ENCODE measurements at regions not wholly inside any gene's neighbourhood (a gene's known extent, or its start where the extent isn't known, plus 50 kb on each side); places are given as distances from the start of the nearest gene placed in this dataset.
"Not testable (repeated sequence)": the region's sequence is repeated elsewhere in the genome, so short reads cannot be mapped to it uniquely, and the experiment has no call there.

DNA sequence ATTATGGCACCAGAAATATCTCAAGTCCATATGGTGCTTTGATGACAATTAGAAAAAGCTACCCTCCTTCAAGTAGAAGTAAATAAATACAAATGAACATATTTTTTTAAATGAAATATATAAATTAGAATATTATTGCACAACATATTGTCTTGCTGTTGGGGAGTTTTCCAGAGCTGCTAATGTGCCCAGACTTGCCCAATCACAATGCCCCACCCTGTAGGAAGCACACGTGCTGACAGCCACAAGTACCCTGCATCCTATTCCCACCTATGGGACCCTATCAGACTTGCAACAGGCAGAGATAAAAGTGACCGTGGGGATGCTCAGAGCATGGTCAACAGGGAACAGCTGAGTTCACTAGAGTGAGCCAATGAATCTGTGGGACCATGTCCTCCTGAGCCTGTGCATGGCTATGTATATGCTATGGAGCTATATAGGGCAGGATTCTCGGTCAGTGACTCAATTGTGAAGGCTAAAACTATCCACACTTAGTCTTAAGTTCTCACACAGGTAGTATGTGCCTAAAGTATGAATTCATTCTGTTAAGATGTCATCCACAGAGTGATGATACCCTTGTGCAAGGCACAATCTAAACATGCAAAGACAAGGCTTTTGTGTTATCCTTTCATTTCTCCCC lies 336.0 kb downstream of the HGF start:
- DNase-seq (ENCODE audit: low spot score): no peak

DNA sequence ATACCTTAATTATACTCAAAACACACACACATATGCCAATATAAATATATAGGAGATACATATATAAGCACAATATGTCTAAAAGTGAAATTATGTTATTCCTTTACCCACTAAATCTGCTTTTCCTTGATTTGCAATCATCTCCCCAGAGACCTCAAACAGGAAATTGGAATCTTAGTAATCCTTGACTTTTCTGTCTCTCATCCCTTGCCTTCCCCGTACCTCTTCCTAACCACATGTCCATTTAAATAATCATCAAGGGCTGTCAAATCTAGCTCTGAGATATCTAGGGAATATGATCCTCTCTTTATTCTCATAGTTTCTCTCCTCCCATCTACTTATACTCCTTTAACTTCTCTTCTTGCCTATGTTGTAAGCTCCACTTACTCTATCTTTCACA lies 336.6 kb downstream of the HGF start:
- DNase-seq (ENCODE audit: low spot score): no peak

DNA sequence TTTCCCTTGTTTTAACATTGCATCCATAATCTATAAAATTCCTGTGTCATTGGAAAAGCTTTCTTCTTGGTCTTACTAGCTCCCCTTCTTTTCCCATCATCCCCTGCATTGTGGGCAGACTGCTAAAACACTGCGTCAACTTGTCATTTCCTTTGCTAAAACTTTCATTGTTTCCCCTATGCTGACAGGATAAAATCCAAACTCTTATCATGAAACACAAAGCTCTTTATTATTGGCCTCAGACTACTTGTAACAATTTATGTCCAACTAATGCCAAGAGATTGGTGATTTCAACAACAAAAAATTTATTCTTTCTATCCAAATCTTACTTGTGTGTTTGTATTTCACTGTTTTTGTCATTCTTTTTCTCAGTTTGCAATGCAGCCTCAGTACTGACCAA lies 339.1 kb downstream of the HGF start:
- DNase-seq (ENCODE audit: low spot score): no peak

DNA sequence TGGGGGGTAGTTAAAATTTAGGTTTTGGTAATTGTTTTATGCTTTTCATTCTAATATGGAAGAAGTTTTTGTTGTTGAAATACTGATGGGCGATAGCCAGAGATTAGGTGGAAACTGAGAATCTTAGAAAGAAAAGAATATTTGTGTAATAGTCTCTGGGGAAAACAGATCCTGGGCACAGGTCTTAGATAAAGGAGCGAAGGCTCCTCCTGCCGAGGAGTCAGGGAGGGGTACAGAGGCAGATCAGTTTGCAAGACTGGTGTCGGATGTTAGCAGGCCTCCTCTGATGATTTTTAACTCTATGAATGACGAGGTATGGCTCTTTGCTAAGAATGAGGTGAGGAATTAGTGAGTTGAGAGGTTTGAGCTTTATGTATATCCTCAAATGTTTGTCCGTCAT lies 339.7 kb downstream of the HGF start:
- no peak for DNase-seq (ENCODE audit: low spot score)

DNA sequence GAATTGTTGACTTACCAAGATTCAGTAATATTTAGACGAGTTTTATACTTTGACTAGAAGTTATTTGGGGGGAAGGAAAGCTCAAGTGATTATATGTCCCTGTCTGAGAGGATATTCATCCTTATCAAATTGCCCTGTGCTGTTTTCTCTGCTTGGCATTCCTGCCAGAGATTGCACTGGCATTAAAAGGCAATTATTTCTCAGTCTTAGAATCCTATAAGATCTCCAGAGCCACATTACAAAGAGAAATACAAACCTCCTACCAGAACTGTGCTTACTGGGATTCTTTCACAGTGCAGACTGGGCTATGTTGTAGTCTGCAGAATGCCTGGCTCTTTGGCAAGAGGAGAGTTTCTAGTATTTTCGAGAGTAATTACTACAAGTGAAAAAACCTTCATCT lies 342.4 kb downstream of the HGF start:
- DNase-seq (ENCODE audit: low spot score): no peak

DNA sequence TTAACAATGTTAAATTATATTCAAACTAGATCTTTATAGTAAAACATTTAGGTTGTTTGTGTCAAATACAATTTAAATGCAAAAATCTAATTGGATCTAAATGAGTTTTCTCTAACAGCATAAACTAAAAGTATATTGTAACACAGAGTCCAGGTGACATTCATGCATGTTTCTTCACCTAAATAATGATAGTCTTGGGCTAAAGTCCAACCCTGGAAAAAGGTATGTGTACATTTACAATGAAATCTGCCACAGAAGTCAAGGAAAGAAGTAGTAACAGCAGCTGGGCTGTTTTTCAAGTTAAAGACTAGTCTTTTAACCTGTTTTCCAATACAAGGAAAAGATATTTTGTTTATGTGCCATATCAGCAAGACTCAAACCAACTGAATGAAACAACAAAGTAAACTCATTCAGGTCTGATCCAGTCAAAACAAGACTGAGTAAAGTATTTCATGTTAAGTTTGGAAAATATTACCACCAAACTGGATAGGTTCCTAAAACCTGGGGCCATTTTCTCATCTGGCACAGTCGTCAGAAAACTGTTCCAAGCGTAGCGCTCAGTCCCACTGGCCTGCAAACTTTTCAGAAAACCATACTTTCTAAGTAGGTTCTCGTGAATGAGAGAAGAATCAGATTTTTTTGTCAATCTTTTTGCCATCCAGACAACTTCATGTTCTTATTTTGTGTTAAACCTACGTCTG lies 349.2 kb downstream of the HGF start:
- no peak for DNase-seq (ENCODE audit: low spot score)

DNA sequence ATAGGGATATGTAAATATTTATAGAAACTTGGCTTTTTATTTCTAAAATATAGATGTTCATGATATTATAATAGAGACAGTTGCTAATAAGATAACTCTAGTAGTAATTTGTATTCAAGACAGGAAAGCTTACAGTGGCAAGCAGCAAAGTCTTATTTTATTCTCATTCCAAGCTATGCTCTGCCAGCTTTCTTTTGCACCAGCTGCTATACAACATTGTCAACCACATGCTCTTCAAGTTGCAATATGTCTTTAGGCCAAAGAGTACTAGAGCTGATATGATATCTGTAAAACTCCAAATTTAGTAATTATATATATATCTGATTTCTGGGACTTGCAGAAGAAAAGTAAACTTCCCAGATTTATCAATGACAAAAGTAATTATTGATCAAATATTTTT lies 350.1 kb downstream of the HGF start:
- DNase-seq (ENCODE audit: low spot score): no peak

DNA sequence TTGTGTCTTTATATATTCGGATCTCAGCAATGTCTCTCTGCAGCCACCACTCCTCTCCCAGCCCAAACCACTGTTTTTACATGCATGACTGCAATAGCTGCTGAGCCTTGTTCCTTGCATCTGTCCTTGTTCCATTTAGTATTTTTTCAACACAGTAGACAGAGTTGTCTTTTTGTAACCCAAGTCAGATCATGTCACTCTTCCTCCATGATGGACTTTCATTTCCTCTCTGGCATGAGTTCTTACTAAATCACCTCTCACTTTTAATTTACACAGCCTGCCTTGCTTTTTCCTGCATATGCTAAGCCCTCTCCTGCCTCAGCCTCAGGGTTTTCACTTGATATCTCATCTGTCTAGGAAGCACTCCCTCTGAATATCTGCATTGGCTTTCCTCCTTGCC lies 353.2 kb downstream of the HGF start:
- no peak for DNase-seq (ENCODE audit: low spot score)

DNA sequence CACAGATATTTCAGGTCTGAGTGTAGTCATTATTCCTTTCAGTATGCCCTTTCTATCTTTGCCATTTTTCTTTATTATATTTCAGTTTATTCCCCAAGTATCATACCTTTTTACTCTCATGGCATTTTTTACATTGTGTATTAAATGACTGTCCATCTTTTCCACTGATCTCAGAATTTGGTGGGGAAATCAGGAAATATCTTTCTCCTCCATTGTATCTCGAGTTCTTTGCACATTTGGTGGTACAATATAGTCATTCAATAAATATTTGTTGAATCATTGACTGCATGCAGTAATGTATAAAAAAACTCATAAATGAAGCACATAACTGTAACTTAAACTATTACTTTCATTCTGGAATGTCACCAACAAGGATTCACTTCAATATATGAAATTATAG lies 354.7 kb downstream of the HGF start:
- DNase-seq (ENCODE audit: low spot score): no peak

DNA sequence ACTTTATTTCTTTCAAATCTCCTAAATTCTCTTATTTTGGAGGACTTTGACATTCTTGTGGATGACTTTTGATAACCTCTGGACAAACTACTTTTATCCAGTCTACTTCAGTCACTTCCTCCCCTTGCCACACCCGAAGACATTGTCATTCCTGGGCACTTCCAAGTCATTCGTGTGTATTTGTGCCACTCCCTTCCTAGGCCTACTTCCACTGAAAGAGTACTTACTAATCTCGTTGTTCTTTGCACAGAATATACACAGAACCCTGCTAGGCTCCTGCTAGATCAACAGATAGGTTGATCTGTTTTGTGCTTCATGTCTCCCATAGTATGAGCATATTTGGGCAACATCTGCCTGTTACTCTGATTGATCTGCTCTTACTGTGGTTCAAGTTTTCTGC lies 355.4 kb downstream of the HGF start:
- DNase-seq (ENCODE audit: low spot score): peak; percentile 41

DNA sequence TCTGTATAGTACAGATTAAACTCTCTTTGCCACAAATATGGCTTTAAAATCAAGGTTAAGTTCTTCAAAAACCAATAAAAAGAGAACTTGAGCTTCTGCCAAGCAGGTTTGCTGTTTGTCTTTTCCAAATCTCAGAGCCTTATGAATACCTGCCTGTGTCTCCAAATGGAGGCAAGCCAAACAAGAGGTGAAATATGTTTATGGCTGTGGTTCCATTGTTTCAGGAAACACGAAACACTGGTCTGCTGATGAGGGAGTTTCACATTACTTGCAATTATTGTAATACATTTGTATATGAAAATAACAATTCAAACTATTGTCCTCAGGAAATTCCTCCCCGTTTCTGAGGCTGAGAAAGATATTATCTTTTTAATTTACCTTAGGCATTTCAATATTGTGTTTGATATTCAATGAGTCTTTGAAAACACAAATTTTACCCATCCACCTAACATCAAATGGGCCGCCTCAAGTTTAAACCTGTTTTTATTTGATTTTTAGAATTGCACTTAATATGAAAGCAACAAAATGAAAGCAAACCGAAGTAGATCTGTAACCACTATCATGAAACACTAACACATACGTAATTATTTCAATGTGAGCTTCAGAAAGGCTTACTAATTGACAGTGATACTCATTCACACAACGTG lies 359.3 kb downstream of the HGF start:
- DNase-seq (ENCODE audit: low spot score): peak; percentile 66

DNA sequence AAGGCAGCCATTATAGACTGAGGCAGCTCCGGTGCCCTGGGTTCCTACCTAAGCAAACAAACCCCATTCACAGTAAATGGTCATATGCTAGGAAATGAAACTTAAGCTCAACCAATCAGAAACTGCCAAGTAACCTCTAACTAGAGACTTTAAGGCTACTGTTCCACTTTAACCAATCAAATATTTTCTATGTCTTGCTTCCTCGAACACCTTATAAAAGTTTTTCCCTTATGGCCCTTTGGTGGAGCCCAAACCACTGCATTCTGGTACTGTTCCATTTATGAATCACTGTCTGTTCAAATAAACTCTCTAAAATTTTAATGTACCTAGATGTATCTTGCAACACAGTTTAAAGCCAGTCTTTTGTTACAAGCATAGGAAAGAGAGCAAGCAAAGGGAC lies 361.1 kb downstream of the HGF start:
- no peak for DNase-seq (ENCODE audit: low spot score)

DNA sequence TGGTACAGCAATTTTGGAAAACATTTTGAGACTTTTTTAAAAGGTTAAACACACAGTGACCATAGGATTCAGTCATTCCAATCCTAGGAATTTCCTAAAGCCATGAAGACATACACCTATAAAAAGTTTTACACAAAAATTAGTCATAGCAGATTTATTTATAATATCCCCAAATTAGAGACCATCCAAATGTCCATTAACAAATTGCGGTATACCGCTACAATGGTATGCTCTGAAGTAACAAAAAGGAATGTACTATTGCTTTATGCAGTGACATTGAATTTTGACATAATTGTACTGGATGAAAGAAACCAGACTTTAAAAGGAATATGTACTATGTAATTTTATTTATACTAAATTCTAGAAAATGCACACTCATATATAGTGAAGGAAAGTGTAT lies 362.8 kb downstream of the HGF start:
- DNase-seq (ENCODE audit: low spot score): no peak

DNA sequence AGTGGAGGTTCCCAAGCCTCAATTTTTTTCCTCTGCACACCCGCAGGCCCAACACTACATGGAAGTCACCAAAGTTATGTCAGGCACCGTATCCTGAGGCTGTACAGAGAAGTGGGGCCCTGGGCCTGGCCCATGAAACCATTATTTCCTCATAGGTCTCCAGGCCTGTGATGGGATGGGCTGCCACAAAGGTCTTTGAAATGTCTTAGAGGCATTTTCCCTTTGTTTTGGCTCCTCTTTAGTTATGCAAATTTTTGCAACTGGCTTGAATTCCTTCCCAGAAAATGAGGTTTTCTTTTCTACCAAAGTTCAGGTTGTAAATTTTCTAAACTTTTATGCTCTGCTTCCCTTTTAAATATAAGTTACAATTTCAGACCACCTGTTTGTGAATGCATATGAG lies 365.2 kb downstream of the HGF start:
- DNase-seq (ENCODE audit: low spot score): no peak

DNA sequence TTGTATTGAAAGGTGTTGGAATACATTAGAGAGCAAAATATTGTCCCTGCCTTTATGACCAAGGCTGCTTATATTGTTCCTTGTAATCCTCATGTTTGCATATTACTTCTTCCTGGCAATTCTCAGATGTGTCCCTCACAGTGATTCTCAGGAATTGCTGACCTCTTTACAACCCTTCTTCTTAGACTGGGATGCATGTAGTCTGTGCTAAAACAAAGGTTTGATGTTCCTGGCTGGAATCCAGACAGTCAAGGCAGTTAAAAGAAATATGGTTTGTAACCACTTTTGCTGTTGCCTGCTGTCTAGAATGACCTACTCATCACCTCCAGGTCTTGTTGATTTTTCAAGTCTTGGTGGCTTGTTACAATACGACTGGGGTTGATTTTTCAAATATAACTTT lies 367.6 kb downstream of the HGF start:
- no peak for DNase-seq (ENCODE audit: low spot score)

DNA sequence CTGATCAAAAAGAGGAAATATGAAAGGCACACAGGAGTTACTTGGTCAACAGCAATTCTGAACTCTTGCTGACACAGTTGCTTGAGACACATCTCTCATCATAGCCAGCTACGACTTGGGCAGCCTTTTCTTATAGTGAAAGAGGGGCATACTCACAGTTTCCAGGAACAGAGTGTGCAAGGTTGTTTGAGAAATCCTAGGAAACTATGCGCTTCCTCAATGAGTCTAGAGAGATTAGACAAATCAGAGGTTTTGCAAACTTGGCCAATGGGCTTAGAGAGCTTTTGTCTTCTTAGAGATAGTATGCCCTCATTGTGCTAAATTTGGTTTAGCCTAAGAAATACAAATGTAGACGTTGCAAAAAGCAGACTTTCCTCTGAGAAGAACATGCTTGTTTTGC lies 370.4 kb downstream of the HGF start:
- DNase-seq (ENCODE audit: low spot score): no peak

DNA sequence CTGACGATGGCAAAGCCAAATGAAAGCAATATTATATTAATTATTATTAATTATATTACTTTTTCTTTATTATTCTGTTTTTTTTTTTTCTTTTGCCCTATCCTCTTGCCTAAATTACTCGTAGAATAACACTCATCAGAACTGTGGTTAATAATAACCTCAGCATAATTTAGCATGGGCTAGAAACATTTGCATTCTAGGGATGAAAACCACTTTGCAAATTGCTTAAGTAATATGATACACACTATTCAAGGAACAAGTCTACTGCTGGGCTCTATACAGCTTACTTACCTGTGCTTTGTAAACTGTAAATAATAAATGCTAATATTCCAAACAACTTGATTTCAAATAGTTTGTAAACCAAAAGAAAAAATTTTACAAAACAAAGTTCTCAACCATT lies 375.8 kb downstream of the HGF start:
- no peak for DNase-seq (ENCODE audit: low spot score)

DNA sequence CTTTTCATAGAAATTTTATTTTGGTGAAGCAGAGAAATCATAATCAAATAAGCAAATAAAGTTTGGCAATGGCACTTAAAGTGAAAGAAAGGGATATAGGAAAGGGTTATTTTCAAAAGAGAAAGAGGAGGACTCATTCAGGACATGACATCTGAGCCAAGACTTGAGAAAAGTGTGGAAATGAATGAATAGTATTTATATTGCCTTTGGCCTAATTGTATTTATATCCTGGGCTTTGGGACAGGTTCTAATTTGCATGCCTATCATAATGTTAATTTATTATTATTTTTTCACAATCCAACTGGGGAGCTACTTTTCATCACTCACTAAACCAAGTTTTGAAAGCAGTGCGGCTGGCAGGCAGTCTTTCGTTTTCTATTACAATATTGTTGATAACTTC lies 376.8 kb downstream of the HGF start:
- DNase-seq (ENCODE audit: low spot score): no peak

DNA sequence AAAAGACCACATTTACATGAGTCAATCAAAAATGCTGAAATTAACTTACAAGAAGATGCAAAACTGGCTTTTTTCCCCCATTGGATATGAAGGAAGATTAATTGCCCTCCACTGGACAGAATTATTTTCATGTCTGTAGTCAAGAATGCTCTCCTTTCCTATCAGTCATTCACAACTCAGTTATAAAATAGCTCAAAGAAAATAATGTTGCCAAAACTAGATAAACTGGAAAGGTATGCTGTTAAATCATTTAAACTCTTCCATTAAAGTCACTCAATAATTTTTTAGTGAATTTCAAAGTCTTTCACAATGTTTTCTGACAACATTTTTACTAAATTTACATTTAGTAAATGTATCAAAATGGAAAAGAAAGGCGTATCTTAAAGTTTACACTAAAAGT lies 384.5 kb downstream of the HGF start:
- no peak for DNase-seq (ENCODE audit: low spot score)

DNA sequence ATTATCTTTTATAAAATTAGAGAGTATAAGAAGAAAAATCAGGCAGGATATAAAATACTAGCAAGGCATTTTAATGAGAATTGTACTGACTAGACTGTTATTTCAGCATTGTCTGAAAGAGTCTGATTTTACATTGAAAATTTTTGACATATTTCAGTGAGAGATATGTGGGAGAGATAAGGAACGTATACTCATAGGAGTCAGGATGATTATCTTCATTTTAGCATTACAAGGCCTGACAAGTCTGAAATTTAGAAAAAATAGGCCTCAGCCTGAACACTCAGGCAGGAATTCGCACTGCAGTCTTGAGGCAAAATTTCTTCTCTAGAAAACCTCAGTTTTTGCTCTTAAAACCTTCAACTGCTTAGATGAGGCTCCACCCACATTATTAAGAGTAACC lies 386.0 kb downstream of the HGF start:
- no peak for DNase-seq (ENCODE audit: low spot score)

DNA sequence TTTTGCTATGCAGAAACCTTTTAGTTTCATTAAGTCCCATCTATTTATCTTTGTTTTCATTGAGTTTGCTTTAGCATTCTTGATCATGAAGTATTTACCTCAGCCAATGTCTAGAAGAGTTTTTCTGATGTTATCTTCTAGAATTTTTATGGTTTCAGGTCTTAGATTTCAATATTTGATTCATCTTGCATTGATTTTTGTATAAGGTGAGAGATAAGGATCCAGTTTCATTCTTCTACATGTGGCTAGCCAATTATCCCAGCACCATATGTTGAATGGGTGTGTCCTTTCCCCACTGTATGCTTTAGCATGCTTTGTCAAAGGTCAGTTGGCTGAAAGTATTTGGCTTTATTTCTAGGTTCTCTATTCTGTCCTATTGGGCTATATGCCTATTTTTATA lies 395.2 kb downstream of the HGF start:
- not testable (repeated sequence) for DNase-seq (ENCODE audit: low spot score)

DNA sequence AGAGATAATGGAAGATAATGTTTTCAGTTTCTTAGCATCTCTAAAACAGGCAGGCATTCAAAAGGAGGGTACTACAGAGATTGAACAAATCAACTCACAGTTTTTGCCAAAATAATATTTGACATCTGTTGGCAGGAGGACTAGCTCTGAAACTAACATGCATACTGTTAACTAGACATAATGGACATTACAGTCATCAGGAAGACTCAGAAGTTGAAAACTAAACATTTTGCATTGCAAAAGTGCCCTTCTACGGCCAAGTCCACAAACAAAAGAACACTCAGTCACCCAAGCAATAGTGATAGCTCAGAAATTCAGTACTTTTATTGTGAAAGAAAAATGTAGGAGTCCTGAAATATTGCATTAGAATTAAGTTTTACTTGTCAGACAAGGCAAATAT lies 399.0 kb downstream of the HGF start:
- DNase-seq (ENCODE audit: low spot score): no peak

DNA sequence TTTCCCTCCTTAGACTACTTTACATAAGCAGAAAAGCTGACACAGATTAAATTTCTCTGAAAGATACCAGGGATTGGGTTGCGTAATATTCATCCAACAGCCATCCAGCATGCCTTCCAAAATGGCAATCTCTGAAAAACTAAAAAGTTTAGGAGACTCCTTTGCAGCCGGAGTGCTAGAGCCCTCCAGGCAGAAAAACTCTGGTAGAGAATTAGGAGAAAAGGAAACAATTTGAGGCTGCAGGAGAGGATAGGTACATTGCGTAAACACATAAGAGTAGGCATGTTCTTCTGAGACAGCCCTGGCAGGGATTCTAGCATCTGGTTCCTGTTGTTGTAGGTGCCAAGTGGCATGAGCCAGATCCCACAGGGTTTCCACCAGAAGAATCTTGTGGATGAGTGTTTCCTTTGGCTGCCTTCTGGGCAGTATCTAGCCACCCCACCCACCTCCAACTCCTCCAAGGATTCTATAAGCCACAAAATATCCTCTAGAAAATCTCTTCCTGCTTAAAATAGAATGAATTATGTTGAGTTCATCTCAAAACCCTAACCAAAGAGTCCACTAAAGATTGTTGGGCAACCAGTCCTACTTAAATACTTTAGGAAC lies 402.4 kb downstream of the HGF start:
- no peak for DNase-seq (ENCODE audit: low spot score)

Data from LoVo (cell line).